ENCODE measurements at regions not wholly inside any gene's neighbourhood (a gene's known extent, or its start where the extent isn't known, plus 50 kb on each side); places are given as distances from the start of the nearest gene placed in this dataset.

GRCh38 chr10:130780763-130781162 lies 530.8 kb downstream of the TCERG1L start:
- WGBS: 50% methylated on average over 9 of the region's 9 CpGs
- H3K9me3 ChIP-seq: no peaks in the 10 kb centered on the region
- H3K36me3 ChIP-seq: no peaks in the 10 kb centered on the region
- H3K27ac ChIP-seq: no peak overlapping the region
- no peak for DNase-seq (ENCODE audit: low spot score)
- intact Hi-C loops (cut with DNase I): no loop called here
- H3K4me3 ChIP-seq: no peak overlapping the region
- H3K4me1 ChIP-seq (replicated peaks): no peaks in the 10 kb centered on the region
- no peaks in the 10 kb centered on the region for H3K27me3 ChIP-seq (replicated peaks; ENCODE audit: insufficient read depth)
- TF ChIP-seq POLR2A (IDR thresholded peaks at IDR 0.05): no peak
- TF ChIP-seq CTCF (IDR thresholded peaks at IDR 0.05): no peak
- no peak for TF ChIP-seq POLR2AphosphoS5 (IDR thresholded peaks at IDR 0.05)

GRCh38 chr10:130781206-130781605 lies 530.3 kb downstream of the TCERG1L start:
- TF ChIP-seq CTCF (IDR thresholded peaks at IDR 0.05): no peak
- no peak for TF ChIP-seq POLR2A (IDR thresholded peaks at IDR 0.05)
- no peak for TF ChIP-seq POLR2AphosphoS5 (IDR thresholded peaks at IDR 0.05)
- no peaks in the 10 kb centered on the region for H3K4me1 ChIP-seq (replicated peaks)
- H3K27ac ChIP-seq: no peak overlapping the region
- H3K27me3 ChIP-seq (replicated peaks; ENCODE audit: insufficient read depth): no peaks in the 10 kb centered on the region
- 88% methylated on average over 8 of the region's 8 CpGs for WGBS
- no peak for DNase-seq (ENCODE audit: low spot score)
- H3K4me3 ChIP-seq: no peak overlapping the region
- H3K9me3 ChIP-seq: no peaks in the 10 kb centered on the region
- H3K36me3 ChIP-seq: no peaks in the 10 kb centered on the region
- intact Hi-C loops (cut with DNase I): no loop called here

- DNase-seq (ENCODE audit: low spot score): no peak
- H3K9me3 ChIP-seq: no peaks in the 10 kb centered on the region
- no peaks in the 10 kb centered on the region for H3K27me3 ChIP-seq (replicated peaks; ENCODE audit: insufficient read depth)
- intact Hi-C loops (cut with DNase I): no loop called here
- WGBS: 87% methylated on average over 7 of the region's 7 CpGs
- no peak for TF ChIP-seq POLR2AphosphoS5 (IDR thresholded peaks at IDR 0.05)
- TF ChIP-seq CTCF (IDR thresholded peaks at IDR 0.05): no peak
- TF ChIP-seq POLR2A (IDR thresholded peaks at IDR 0.05): no peak
- no peaks in the 10 kb centered on the region for H3K4me1 ChIP-seq (replicated peaks)
- H3K36me3 ChIP-seq: no peaks in the 10 kb centered on the region
- H3K4me3 ChIP-seq: no peak overlapping the region
- no peak overlapping the region for H3K27ac ChIP-seq
These were observed 529.9 kb downstream of the TCERG1L start for GRCh38 chr10:130781623-130782022.

GRCh38 chr10:130782467-130782866 lies 529.1 kb downstream of the TCERG1L start:
- WGBS: 73% methylated on average over 11 of the region's 11 CpGs
- TF ChIP-seq CTCF (IDR thresholded peaks at IDR 0.05): no peak
- TF ChIP-seq POLR2A (IDR thresholded peaks at IDR 0.05): no peak
- no peak for TF ChIP-seq POLR2AphosphoS5 (IDR thresholded peaks at IDR 0.05)
- intact Hi-C loops (cut with DNase I): no loop called here

GRCh38 chr10:130784326-130784725 lies 527.2 kb downstream of the TCERG1L start:
- WGBS: 96% methylated on average over 9 of the region's 12 CpGs
- no peak overlapping the region for H3K4me3 ChIP-seq
- H3K27ac ChIP-seq: no peak overlapping the region
- no peak for DNase-seq (ENCODE audit: low spot score)
- TF ChIP-seq CTCF (IDR thresholded peaks at IDR 0.05) (no peak), POLR2AphosphoS5 (IDR thresholded peaks at IDR 0.05) (no peak), POLR2A (IDR thresholded peaks at IDR 0.05) (no peak)
- H3K4me1 ChIP-seq (replicated peaks): no peaks in the 10 kb centered on the region
- H3K36me3 ChIP-seq: no peaks in the 10 kb centered on the region
- no peaks in the 10 kb centered on the region for H3K9me3 ChIP-seq
- intact Hi-C loops (cut with DNase I): no loop called here
- no peaks in the 10 kb centered on the region for H3K27me3 ChIP-seq (replicated peaks; ENCODE audit: insufficient read depth)

More at GRCh38 chr10:130782467-130782866, 529.1 kb downstream of the TCERG1L start:
- no peak for DNase-seq (ENCODE audit: low spot score)
- H3K36me3 ChIP-seq: no peaks in the 10 kb centered on the region
- H3K4me3 ChIP-seq: no peak overlapping the region
- H3K27ac ChIP-seq: no peak overlapping the region
- H3K4me1 ChIP-seq (replicated peaks): no peaks in the 10 kb centered on the region
- H3K27me3 ChIP-seq (replicated peaks; ENCODE audit: insufficient read depth): no peaks in the 10 kb centered on the region
- no peaks in the 10 kb centered on the region for H3K9me3 ChIP-seq
